ENCODE measurements at regions not wholly inside any gene's neighbourhood (a gene's known extent, or its start where the extent isn't known, plus 50 kb on each side); places are given as distances from the start of the nearest gene placed in this dataset.

DNA sequence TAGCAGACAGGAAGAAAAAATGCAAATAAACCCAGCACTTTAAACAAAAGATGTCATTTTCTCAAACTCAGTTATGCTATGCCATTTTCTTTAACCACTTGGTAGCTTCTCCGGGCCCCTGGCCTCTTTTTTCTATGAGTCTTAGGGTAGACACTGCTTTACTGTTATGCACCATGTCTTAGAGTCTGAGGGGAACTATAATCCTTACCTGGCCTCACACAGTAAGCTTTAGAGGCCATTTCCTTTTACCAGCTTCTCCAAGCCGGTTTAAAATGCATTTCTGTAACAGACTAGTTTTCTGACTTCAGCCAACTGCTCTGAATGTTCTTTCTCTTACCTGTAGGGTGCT lies 73.7 kb upstream of the EDEM3 start:
- H4K20me1 ChIP-seq (ENCODE audit: insufficient read depth, low read length) = no peaks in the 10 kb centered on the region
- no peaks in the 10 kb centered on the region for H3K36me3 ChIP-seq (ENCODE audit: insufficient read depth, low read length)
- DNase-seq (ENCODE audit: insufficient read length, low spot score, missing footprints) = no peak
- H3K27me3 ChIP-seq (ENCODE audit: insufficient read depth, low read length) = peaks cover 5% of the 10 kb centered on the region
- no peak for TF ChIP-seq CTCF (IDR thresholded peaks at IDR 0.05; ENCODE audit: extremely low read depth, low read depth, low read length)
- H3K9me3 ChIP-seq (ENCODE audit: low read depth, low read length) = no peaks in the 10 kb centered on the region
- H3K27ac ChIP-seq (ENCODE audit: low read depth, low read length) = peak overlapping the region; percentile 30
- H3K79me2 ChIP-seq (ENCODE audit: insufficient read depth, low read length) = no peaks in the 10 kb centered on the region
- peak overlapping the region; percentile 27 for H3K4me2 ChIP-seq (ENCODE audit: insufficient read depth, low read length)
- H3K4me1 ChIP-seq (ENCODE audit: insufficient read depth, low read length) = peaks cover 16% of the 10 kb centered on the region
- no peak overlapping the region for H2AFZ ChIP-seq (ENCODE audit: low read length)
- no peak overlapping the region for H3K4me3 ChIP-seq (ENCODE audit: insufficient read depth, low read length)

DNA sequence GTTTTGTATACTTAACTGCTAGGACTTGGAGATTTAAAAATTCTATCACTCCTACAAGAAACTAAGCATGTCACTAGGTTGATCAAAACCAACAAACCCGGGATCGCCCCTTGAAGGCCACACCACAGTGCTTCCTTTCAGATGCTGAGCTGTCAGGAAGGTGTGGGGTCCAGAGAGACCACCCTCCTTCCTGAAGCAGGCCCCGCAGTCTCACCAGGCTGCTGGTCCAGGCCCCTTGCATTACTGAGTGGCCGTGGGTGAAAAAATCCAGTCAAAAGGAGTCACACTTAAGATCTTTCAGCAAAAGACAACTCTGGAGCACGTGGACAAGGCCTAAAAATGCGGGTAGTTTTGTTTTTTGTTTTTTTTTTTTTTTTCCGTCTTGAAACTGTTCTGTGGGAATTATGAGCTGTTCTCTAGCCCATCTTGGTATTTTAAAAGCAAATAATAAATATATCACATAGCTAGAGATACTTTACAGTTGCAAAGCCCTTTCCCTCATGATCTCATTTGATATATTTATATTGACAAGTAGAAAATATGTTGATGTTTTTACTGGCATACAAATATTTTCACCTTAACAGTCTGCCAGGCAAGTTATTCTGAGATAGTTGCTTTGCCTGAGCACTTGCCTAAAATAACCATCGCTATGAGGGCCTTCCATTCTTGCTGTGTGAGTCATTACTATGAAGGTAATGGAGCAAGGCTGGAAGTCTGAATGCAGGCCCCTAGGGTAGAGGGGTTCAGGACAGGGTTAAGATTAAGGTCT lies 73.1 kb upstream of the EDEM3 start:
- H3K4me2 ChIP-seq (ENCODE audit: insufficient read depth, low read length) = peak overlapping the region; percentile 27
- peak overlapping the region; percentile 71 for H2AFZ ChIP-seq (ENCODE audit: low read length)
- H3K36me3 ChIP-seq (ENCODE audit: insufficient read depth, low read length) = no peaks in the 10 kb centered on the region
- no peaks in the 10 kb centered on the region for H4K20me1 ChIP-seq (ENCODE audit: insufficient read depth, low read length)
- H3K4me1 ChIP-seq (ENCODE audit: insufficient read depth, low read length) = peaks cover 16% of the 10 kb centered on the region
- H3K79me2 ChIP-seq (ENCODE audit: insufficient read depth, low read length) = no peaks in the 10 kb centered on the region
- no peak overlapping the region for H3K4me3 ChIP-seq (ENCODE audit: insufficient read depth, low read length)
- peak overlapping the region; percentile 30 for H3K27ac ChIP-seq (ENCODE audit: low read depth, low read length)
- no peak for DNase-seq (ENCODE audit: insufficient read length, low spot score, missing footprints)
- TF ChIP-seq CTCF (IDR thresholded peaks at IDR 0.05; ENCODE audit: extremely low read depth, low read depth, low read length) = no peak
- no peaks in the 10 kb centered on the region for H3K9me3 ChIP-seq (ENCODE audit: low read depth, low read length)
- H3K27me3 ChIP-seq (ENCODE audit: insufficient read depth, low read length) = peaks cover 4% of the 10 kb centered on the region

DNA sequence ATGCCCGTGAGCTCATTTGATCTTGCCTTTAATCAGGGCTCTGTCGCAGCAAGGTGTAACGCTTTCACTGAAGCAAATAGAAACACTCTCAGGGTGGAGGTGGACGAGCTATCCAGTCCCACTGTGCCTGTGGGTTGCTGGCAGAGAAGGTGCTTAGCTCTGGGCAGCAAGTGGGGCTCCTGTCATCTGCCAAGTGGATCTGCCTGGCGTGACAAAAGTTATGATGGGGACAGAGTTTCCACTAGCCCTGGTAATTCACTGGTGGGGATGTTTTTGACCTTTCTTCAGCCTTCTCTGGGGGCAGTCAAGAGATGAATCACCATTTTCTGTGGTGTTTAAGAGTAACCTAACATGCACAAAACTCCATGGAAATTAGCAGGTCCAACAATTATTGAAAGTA lies 71.3 kb upstream of the EDEM3 start:
- H3K36me3 ChIP-seq (ENCODE audit: insufficient read depth, low read length) = no peaks in the 10 kb centered on the region
- no peak overlapping the region for H3K4me2 ChIP-seq (ENCODE audit: insufficient read depth, low read length)
- no peaks in the 10 kb centered on the region for H3K9me3 ChIP-seq (ENCODE audit: low read depth, low read length)
- H3K4me3 ChIP-seq (ENCODE audit: insufficient read depth, low read length) = no peak overlapping the region
- no peak overlapping the region for H3K27ac ChIP-seq (ENCODE audit: low read depth, low read length)
- DNase-seq (ENCODE audit: insufficient read length, low spot score, missing footprints) = no peak
- no peaks in the 10 kb centered on the region for H3K79me2 ChIP-seq (ENCODE audit: insufficient read depth, low read length)
- no peaks in the 10 kb centered on the region for H4K20me1 ChIP-seq (ENCODE audit: insufficient read depth, low read length)
- no peak overlapping the region for H2AFZ ChIP-seq (ENCODE audit: low read length)
- peaks cover 16% of the 10 kb centered on the region for H3K4me1 ChIP-seq (ENCODE audit: insufficient read depth, low read length)
- H3K27me3 ChIP-seq (ENCODE audit: insufficient read depth, low read length) = no peaks in the 10 kb centered on the region
- TF ChIP-seq CTCF (IDR thresholded peaks at IDR 0.05; ENCODE audit: extremely low read depth, low read depth, low read length) = no peak

- H3K4me1 ChIP-seq (ENCODE audit: insufficient read depth, low read length) = peaks cover 16% of the 10 kb centered on the region
- no peak for DNase-seq (ENCODE audit: insufficient read length, low spot score, missing footprints)
- no peak overlapping the region for H3K4me2 ChIP-seq (ENCODE audit: insufficient read depth, low read length)
- no peak for TF ChIP-seq CTCF (IDR thresholded peaks at IDR 0.05; ENCODE audit: extremely low read depth, low read depth, low read length)
- no peaks in the 10 kb centered on the region for H3K79me2 ChIP-seq (ENCODE audit: insufficient read depth, low read length)
- no peaks in the 10 kb centered on the region for H4K20me1 ChIP-seq (ENCODE audit: insufficient read depth, low read length)
- no peaks in the 10 kb centered on the region for H3K27me3 ChIP-seq (ENCODE audit: insufficient read depth, low read length)
- H3K36me3 ChIP-seq (ENCODE audit: insufficient read depth, low read length) = no peaks in the 10 kb centered on the region
- H3K4me3 ChIP-seq (ENCODE audit: insufficient read depth, low read length) = no peak overlapping the region
- H3K27ac ChIP-seq (ENCODE audit: low read depth, low read length) = no peak overlapping the region
- no peak overlapping the region for H2AFZ ChIP-seq (ENCODE audit: low read length)
- H3K9me3 ChIP-seq (ENCODE audit: low read depth, low read length) = no peaks in the 10 kb centered on the region
Observed at GRCh38 chr1:184825571-184825970, 70.9 kb upstream of the EDEM3 start.

Data from osteoblast (primary cell).